WERI-Rb-1 (cell line): ENCODE measurements at regions not wholly inside any gene's neighbourhood (a gene's known extent, or its start where the extent isn't known, plus 50 kb on each side); places are given as distances from the start of the nearest gene placed in this dataset.
"Not testable (repeated sequence)": the region's sequence is repeated elsewhere in the genome, so short reads cannot be mapped to it uniquely, and the experiment has no call there.

Experiments used
- DNase-seq: peaks from one replicate; pipeline ENCODE4 v3.0.0-alpha.2; 2020
- H3K27ac ChIP-seq: fragments of 250-450 bp; sonication (Bioruptor Pico); 2 replicates; pipeline ENCODE4 v1.5.1; 2020; ENCODE audit warnings: mild to moderate bottlenecking, moderate library complexity
- H3K27me3 ChIP-seq: fragments of 250-450 bp; sonication (Bioruptor Pico); 2 replicates; pipeline ENCODE4 v1.5.1; 2021; ENCODE audit warnings: mild to moderate bottlenecking, low read depth, moderate library complexity; ENCODE audit not compliant: insufficient read depth, severe bottlenecking
- H3K36me3 ChIP-seq: fragments of 250-450 bp; sonication (Bioruptor Pico); 2 replicates; pipeline ENCODE4 v1.5.1; 2020; ENCODE audit warnings: mild to moderate bottlenecking, moderate library complexity
- H3K4me3 ChIP-seq: 2 replicates; pipeline ENCODE4 v1.5.1; 2011; ENCODE audit warnings: low read depth, mild to moderate bottlenecking, control low read depth, low read length
- H3K9me3 ChIP-seq: fragments of 250-450 bp; sonication (Bioruptor Pico); 2 replicates; pipeline ENCODE4 v1.5.1; 2021; ENCODE audit warnings: mild to moderate bottlenecking, moderate library complexity; ENCODE audit not compliant: severe bottlenecking
- TF ChIP-seq, protein P1 (sequence below): IDR thresholded peaks from 2 replicates; pipeline ENCODE4 v1.5.1; 2011; ENCODE audit warnings: low read depth, mild to moderate bottlenecking, control low read depth, inconsistent platforms, low read length

DNA sequence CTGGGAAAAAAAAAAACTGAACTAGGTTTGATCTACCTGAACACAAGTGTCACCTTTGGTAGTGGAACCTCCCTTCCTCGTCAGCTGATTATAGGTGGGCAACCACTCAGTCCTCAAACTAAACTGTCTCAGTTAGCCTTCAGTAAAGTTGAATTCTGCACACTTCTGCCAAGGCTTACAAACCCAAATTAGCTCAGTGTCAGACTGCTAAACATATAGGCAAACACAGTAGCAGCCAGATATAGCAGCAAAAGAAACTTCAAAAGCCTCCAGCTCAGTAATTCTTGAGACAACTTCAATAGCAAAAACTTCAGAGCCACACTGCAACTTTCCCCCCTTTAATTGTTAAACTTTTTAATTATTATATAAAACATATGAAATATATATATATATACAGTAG, 956.9 kb downstream of the XPNPEP1 start:
- Histone ChIP-seq H3K4me3 (no peak overlapping the region), H3K9me3 (no peaks in the 10 kb centered on the region), H3K27me3 (no peaks in the 10 kb centered on the region), H3K36me3 (no peaks in the 10 kb centered on the region), H3K27ac (no peak overlapping the region)
- TF ChIP-seq, protein P1, sequence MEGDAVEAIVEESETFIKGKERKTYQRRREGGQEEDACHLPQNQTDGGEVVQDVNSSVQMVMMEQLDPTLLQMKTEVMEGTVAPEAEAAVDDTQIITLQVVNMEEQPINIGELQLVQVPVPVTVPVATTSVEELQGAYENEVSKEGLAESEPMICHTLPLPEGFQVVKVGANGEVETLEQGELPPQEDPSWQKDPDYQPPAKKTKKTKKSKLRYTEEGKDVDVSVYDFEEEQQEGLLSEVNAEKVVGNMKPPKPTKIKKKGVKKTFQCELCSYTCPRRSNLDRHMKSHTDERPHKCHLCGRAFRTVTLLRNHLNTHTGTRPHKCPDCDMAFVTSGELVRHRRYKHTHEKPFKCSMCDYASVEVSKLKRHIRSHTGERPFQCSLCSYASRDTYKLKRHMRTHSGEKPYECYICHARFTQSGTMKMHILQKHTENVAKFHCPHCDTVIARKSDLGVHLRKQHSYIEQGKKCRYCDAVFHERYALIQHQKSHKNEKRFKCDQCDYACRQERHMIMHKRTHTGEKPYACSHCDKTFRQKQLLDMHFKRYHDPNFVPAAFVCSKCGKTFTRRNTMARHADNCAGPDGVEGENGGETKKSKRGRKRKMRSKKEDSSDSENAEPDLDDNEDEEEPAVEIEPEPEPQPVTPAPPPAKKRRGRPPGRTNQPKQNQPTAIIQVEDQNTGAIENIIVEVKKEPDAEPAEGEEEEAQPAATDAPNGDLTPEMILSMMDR = no peak
- no peak for DNase-seq

- no peaks in the 10 kb centered on the region for H3K9me3 ChIP-seq
- DNase-seq = no peak
- no peak overlapping the region for H3K27ac ChIP-seq
- no peaks in the 10 kb centered on the region for H3K27me3 ChIP-seq
- TF ChIP-seq, protein P1 = no peak
- H3K4me3 ChIP-seq = no peak overlapping the region
- H3K36me3 ChIP-seq = no peaks in the 10 kb centered on the region
These were observed 957.3 kb downstream of the XPNPEP1 start for GRCh38 chr10:108966005-108966404.

GRCh38 chr10:108962172-108962571, 961.1 kb downstream of the XPNPEP1 start:
- Histone ChIP-seq H3K9me3 (no peaks in the 10 kb centered on the region), H3K4me3 (no peak overlapping the region), H3K27ac (no peak overlapping the region), H3K36me3 (no peaks in the 10 kb centered on the region), H3K27me3 (no peaks in the 10 kb centered on the region)
- no peak for DNase-seq
- TF ChIP-seq, protein P1 = no peak

GRCh38 chr10:108957681-108958080, 965.6 kb downstream of the XPNPEP1 start:
- no peaks in the 10 kb centered on the region for H3K36me3 ChIP-seq
- H3K27ac ChIP-seq = no peak overlapping the region
- H3K27me3 ChIP-seq = no peaks in the 10 kb centered on the region
- no peak overlapping the region for H3K4me3 ChIP-seq
- TF ChIP-seq, protein P1 = no peak
- no peak for DNase-seq
- H3K9me3 ChIP-seq = no peaks in the 10 kb centered on the region

GRCh38 chr10:108956149-108956548, 967.2 kb downstream of the XPNPEP1 start:
- Histone ChIP-seq H3K27ac (no peak overlapping the region), H3K27me3 (no peaks in the 10 kb centered on the region), H3K9me3 (no peaks in the 10 kb centered on the region), H3K36me3 (no peaks in the 10 kb centered on the region), H3K4me3 (no peak overlapping the region)
- TF ChIP-seq, protein P1 = no peak
- no peak for DNase-seq

DNA sequence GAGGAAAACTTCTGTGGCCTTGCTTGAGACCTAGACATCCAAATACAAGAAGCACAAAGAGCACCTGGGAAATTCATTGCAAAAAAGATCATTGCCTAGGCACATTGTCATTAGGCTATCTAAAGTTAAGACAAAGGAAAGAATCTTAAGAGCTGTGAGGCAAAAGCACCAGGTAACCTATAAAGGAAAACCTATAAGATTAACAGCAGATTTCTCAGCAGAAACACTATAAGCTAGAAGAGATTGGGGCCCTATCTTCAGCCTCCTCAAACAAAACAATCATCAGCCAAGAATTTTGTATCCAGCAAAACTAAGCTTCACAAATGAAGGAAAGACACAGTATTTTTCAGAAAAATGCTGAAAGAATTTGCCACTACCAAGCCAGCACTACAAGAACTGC, 1003.3 kb downstream of the XPNPEP1 start:
- not testable (repeated sequence) for DNase-seq, H3K27ac ChIP-seq, H3K4me3 ChIP-seq, H3K9me3 ChIP-seq, H3K36me3 ChIP-seq, H3K27me3 ChIP-seq
